ENCODE measurements at regions not wholly inside any gene's neighbourhood (a gene's known extent, or its start where the extent isn't known, plus 50 kb on each side); places are given as distances from the start of the nearest gene placed in this dataset.

DNA sequence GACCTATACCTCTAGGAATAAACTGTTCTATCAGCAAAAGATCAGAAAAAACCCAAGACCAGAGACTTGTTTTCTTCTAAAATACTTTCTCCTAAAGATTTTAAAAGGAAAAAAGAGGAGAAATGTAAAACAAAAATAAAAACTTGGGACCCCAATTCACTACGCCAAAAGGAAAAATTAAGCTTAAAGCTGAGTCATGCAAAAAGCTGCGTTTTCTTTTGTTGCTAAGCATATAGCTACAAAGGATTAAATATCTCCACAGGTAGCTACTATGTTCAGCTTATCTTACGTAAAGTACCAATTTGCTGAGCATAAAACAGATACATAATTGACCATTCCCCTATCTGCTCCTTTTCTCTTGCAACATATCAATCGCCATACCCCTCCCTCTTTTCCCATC lies 950.0 kb upstream of the NXPH2 start:
- TF ChIP-seq, protein P1, sequence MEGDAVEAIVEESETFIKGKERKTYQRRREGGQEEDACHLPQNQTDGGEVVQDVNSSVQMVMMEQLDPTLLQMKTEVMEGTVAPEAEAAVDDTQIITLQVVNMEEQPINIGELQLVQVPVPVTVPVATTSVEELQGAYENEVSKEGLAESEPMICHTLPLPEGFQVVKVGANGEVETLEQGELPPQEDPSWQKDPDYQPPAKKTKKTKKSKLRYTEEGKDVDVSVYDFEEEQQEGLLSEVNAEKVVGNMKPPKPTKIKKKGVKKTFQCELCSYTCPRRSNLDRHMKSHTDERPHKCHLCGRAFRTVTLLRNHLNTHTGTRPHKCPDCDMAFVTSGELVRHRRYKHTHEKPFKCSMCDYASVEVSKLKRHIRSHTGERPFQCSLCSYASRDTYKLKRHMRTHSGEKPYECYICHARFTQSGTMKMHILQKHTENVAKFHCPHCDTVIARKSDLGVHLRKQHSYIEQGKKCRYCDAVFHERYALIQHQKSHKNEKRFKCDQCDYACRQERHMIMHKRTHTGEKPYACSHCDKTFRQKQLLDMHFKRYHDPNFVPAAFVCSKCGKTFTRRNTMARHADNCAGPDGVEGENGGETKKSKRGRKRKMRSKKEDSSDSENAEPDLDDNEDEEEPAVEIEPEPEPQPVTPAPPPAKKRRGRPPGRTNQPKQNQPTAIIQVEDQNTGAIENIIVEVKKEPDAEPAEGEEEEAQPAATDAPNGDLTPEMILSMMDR (IDR thresholded peaks at IDR 0.05), result no peak
- TF ChIP-seq POLR2A (IDR thresholded peaks at IDR 0.05), result no peak
- TF ChIP-seq EP300 (IDR thresholded peaks at IDR 0.05), result no peak
